HepG2 (cell line): ENCODE measurements at regions not wholly inside any gene's neighbourhood (a gene's known extent, or its start where the extent isn't known, plus 50 kb on each side); places are given as distances from the start of the nearest gene placed in this dataset.

ENCODE experiments used
- ATAC-seq: fragments of 200-7000 bp; cut with Tn5 transposase; 3 replicates; pipeline ENCODE4 v1.9.1; 2020; ENCODE audit warnings: mild to moderate bottlenecking, moderate library complexity
- BruUV-seq: library from RNA; stranded (reverse); fragments of 400-500 nt; replicated peaks from 2 replicates; lab custom pipeline; 2021; lab: Mats Ljungman, UMichigan
- CTCF ChIA-PET: fragments of 300-600 bp; formaldehyde crosslinking; extraction: SDS; loops from one replicate; lab custom pipeline; 2021; ENCODE audit warnings: low total read pairs, inconsistent platforms, low intra/inter-chr PET ratio; lab: Yijun Ruan, JAX
- POLR2A ChIA-PET: fragments of 350-600 bp; sonication (Branson Sonifier 250); formaldehyde crosslinking; loops from one replicate; lab custom pipeline; 2020; ENCODE audit warnings: antibody characterized with exemption, inconsistent platforms; lab: Yijun Ruan, JAX
- DNase-seq: peaks from one replicate; pipeline ENCODE4 v3.0.0-alpha.2; 2015; ENCODE audit warnings: low spot score
- FAIRE-seq: peaks from 3 replicates; lab custom pipeline; 2011; peaks lifted over from hg19 to GRCh38; lab: Jason Lieb, UNC
- H2AFZ ChIP-seq: one replicate; pipeline ENCODE4 v1.6.1; 2011; ENCODE audit warnings: low read length, inconsistent platforms
- H3K27ac ChIP-seq: fragments of 300-600 bp; 3 replicates; pipeline ENCODE4 v1.8.0; 2011; ENCODE audit warnings: mixed run types, mild to moderate bottlenecking, mixed read lengths, low read length, inconsistent platforms; ENCODE audit not compliant: insufficient read depth; ENCODE audit errors: extremely low read length
- H3K27me3 ChIP-seq, 2 experiments: fragments of 200-600 bp in 1 of 2; 2 replicates in 1 of 2; 3 replicates in 1 of 2; pipeline versions ENCODE4 v1.6.0 to v1.8.0; 2011; ENCODE audit warnings: low read length in 2 of 2, mild to moderate bottlenecking in 2 of 2, moderate library complexity in 2 of 2, inconsistent platforms in 1 of 2; ENCODE audit not compliant: insufficient read depth in 2 of 2, control insufficient read depth in 1 of 2
- H3K36me3 ChIP-seq, 2 experiments: fragments of 200-600 bp in 1 of 2; replicated peaks in 1 of 2; 2 replicates in 1 of 2; 3 replicates in 1 of 2; pipeline versions ENCODE4 v1.5.1 to v1.8.0; 2011; ENCODE audit warnings: low read length in 2 of 2, inconsistent platforms in 1 of 2; ENCODE audit not compliant: insufficient read depth in 2 of 2, control insufficient read depth in 1 of 2
- H3K4me1 ChIP-seq: 2 replicates; pipeline ENCODE4 v1.5.1; 2012; ENCODE audit warnings: low read length, inconsistent platforms; ENCODE audit not compliant: insufficient read depth
- H3K4me2 ChIP-seq: 2 replicates; pipeline ENCODE4 v1.6.0; 2011; ENCODE audit warnings: low read depth, low read length, inconsistent platforms
- H3K4me3 ChIP-seq, 3 experiments: fragments of 200-600 bp in 1 of 3; sonication (generic), shearing (Covaris generic) in 1 of 3; replicated peaks in 1 of 3; 2 replicates each; pipeline ENCODE4 v1.5.1; 2011 to 2016; ENCODE audit warnings: low read length in 3 of 3, inconsistent platforms in 2 of 3, low read depth in 2 of 3, mild to moderate bottlenecking in 2 of 3, control low read depth in 1 of 3, mixed read lengths in 1 of 3; ENCODE audit not compliant: insufficient read depth in 1 of 3
- H3K79me2 ChIP-seq: one replicate; pipeline ENCODE4 v1.6.1; 2011; ENCODE audit warnings: low read length, inconsistent platforms; ENCODE audit not compliant: insufficient read depth
- H3K9ac ChIP-seq: 2 replicates; pipeline ENCODE4 v1.6.0; 2011; ENCODE audit warnings: mild to moderate bottlenecking, low read depth, low read length, inconsistent platforms; ENCODE audit not compliant: insufficient read depth
- H3K9me3 ChIP-seq: 2 replicates; pipeline ENCODE4 v1.5.1; 2012; ENCODE audit warnings: mild to moderate bottlenecking, low read length
- H4K20me1 ChIP-seq: 2 replicates; pipeline ENCODE4 v1.6.0; 2011; ENCODE audit warnings: inconsistent platforms, mild to moderate bottlenecking, low read length, moderate library complexity; ENCODE audit not compliant: insufficient read depth
- AKAP8 ChIP-seq: sonication (generic); formaldehyde crosslinking; IDR thresholded peaks from 2 replicates; pipeline ENCODE4 v1.5.1; 2020; ENCODE audit warnings: mild to moderate bottlenecking, missing genetic modification reagents
- CENPT ChIP-seq: sonication (generic); formaldehyde crosslinking; IDR thresholded peaks from 2 replicates; pipeline ENCODE4 v1.8.0; 2022; ENCODE audit warnings: low read depth, mild to moderate bottlenecking, moderate library complexity, missing genetic modification reagents
- FOXA3 ChIP-seq: IDR thresholded peaks from 2 replicates; pipeline ENCODE4 v1.6.1; 2016; ENCODE audit warnings: missing genetic modification reagents, missing compliant biosample characterization
- GLMP ChIP-seq: sonication (generic); formaldehyde crosslinking; IDR thresholded peaks from 2 replicates; pipeline ENCODE4 v1.9.0; 2021; ENCODE audit warnings: missing genetic modification reagents, mild to moderate bottlenecking, borderline replicate concordance
- IKZF1 ChIP-seq: fragments of 450-650 bp; IDR thresholded peaks from 2 replicates; pipeline ENCODE4 v1.7.1; 2016
- JUND ChIP-seq: sonication (generic); formaldehyde crosslinking; IDR thresholded peaks from 2 replicates; pipeline ENCODE4 v1.8.0; 2022; ENCODE audit warnings: mild to moderate bottlenecking, missing genetic modification reagents
- PREB ChIP-seq: sonication (generic); formaldehyde crosslinking; IDR thresholded peaks from 2 replicates; pipeline ENCODE4 v1.4.0; 2020; ENCODE audit warnings: missing genetic modification reagents
- TAF1 ChIP-seq: sonication (generic); formaldehyde crosslinking; IDR thresholded peaks from 2 replicates; pipeline ENCODE4 v1.4.0; 2020; ENCODE audit warnings: missing genetic modification reagents
- ZKSCAN8 ChIP-seq: IDR thresholded peaks from 2 replicates; pipeline ENCODE4 v1.6.1; 2016; ENCODE audit warnings: borderline replicate concordance, missing genetic modification reagents, missing compliant biosample characterization
- ZNF451 ChIP-seq: sonication (generic); formaldehyde crosslinking; IDR thresholded peaks from 2 replicates; pipeline ENCODE4 v1.5.0; 2020; ENCODE audit warnings: mild to moderate bottlenecking, missing genetic modification reagents
- WGBS: methylation state at CpG from one replicate; pipeline ENCODE4 v1.1.6; 2017; ENCODE audit warnings: low lambda C conversion rate; 5-methylcytosine and 5-hydroxymethylcytosine counted together
- in situ Hi-C: cut with HindIII; loops from 2 replicates; pipeline ENCODE4 v1.10.0; 2017; ENCODE audit warnings: low pct_unique_long_range_greater_than_20kb; ENCODE audit not compliant: extremely low pct_ligation_motif_present
- intact Hi-C: fragments of 100-400 bp; cut with micrococcal nuclease; formaldehyde crosslinking; loops from one replicate; pipeline ENCODE4 v1.10.0; 2022; ENCODE audit not compliant: unreplicated experiment

- no peak for TF ChIP-seq ZKSCAN8 (CRISPR knock-in tag)
- TF ChIP-seq ZNF451 (CRISPR knock-in tag): no peak
Measured at GRCh38 chr3:187550446-187550845, 119.7 kb downstream of the SST start (continued).

- no peak for DNase-seq
- CTCF ChIA-PET: no interaction called here
- Histone ChIP-seq H3K79me2 (no peaks in the 10 kb centered on the region), H3K27ac (no peak overlapping the region), H3K36me3 (no peaks in the 10 kb centered on the region), H4K20me1 (no peaks in the 10 kb centered on the region), H3K4me1 (no peaks in the 10 kb centered on the region), H3K27me3 (no peaks in the 10 kb centered on the region), H3K4me3 (no peak overlapping the region), H3K4me2 (no peak overlapping the region), H3K9ac (no peak overlapping the region), H3K9me3 (no peaks in the 10 kb centered on the region), H2AFZ (no peak overlapping the region)
- BruUV-seq: no TSS peak
- in situ Hi-C loops: no loop called here
- TF ChIP-seq PREB (CRISPR knock-in tag): no peak
- TF ChIP-seq IKZF1: no peak
- TF ChIP-seq FOXA3: no peak
- no peak for TF ChIP-seq TAF1 (CRISPR knock-in tag)
- no peak for TF ChIP-seq GLMP (CRISPR knock-in tag)
- no peak for TF ChIP-seq AKAP8
- no peak for TF ChIP-seq CENPT (CRISPR knock-in tag)
- no peak for TF ChIP-seq JUND
- POLR2A ChIA-PET: no interaction called here
- ATAC-seq: no peak
- FAIRE-seq: no peak
- WGBS: 28% methylated on average over 5 of the region's 5 CpGs
- intact Hi-C loops: no loop called here
Measured at GRCh38 chr3:187545366-187545765, 124.8 kb downstream of the SST start.
